NB4 (cell line): ENCODE measurements at regions not wholly inside any gene's neighbourhood (a gene's known extent, or its start where the extent isn't known, plus 50 kb on each side); places are given as distances from the start of the nearest gene placed in this dataset.

Source experiments
- MYC ChIP-seq: IDR thresholded peaks from 2 replicates; pipeline ENCODE4 v1.6.1; 2011; ENCODE audit warnings: low read depth, low read length
- POLR2A ChIP-seq: IDR thresholded peaks from 2 replicates; pipeline ENCODE4 v1.6.1; 2011; ENCODE audit warnings: mild to moderate bottlenecking; ENCODE audit not compliant: insufficient read length; ENCODE audit errors: extremely low read depth
- TF ChIP-seq, protein P1 (sequence below): IDR thresholded peaks from one replicate; pipeline ENCODE4 v1.5.1; 2012; ENCODE audit warnings: low read depth, low read length
- TF ChIP-seq, protein P2 (sequence below): IDR thresholded peaks from 2 replicates; pipeline ENCODE4 v1.6.1; 2011; ENCODE audit warnings: low read depth, low read length

DNA sequence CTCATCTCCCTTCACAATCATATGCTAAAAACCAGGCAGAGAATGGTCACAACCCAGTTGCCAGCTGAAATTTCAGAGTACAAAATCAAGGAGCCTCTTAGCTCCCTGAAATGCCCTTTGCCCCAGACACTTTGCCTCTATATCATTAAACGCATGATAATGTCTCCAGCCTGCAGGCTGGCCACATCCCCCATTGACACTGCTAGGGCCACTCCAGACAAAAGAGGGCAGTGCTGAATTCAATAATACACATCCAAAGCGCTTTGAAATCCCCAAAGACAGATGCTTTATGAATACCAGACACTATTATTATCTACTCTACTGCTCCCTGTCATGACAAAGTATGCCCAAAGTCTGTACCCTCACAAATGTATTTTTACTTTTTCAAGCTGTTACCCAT is 348.3 kb upstream of the POU3F2 start:
- TF ChIP-seq, protein P1, sequence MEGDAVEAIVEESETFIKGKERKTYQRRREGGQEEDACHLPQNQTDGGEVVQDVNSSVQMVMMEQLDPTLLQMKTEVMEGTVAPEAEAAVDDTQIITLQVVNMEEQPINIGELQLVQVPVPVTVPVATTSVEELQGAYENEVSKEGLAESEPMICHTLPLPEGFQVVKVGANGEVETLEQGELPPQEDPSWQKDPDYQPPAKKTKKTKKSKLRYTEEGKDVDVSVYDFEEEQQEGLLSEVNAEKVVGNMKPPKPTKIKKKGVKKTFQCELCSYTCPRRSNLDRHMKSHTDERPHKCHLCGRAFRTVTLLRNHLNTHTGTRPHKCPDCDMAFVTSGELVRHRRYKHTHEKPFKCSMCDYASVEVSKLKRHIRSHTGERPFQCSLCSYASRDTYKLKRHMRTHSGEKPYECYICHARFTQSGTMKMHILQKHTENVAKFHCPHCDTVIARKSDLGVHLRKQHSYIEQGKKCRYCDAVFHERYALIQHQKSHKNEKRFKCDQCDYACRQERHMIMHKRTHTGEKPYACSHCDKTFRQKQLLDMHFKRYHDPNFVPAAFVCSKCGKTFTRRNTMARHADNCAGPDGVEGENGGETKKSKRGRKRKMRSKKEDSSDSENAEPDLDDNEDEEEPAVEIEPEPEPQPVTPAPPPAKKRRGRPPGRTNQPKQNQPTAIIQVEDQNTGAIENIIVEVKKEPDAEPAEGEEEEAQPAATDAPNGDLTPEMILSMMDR, result no peak
- TF ChIP-seq POLR2A (no peak), MYC (no peak)
- TF ChIP-seq, protein P2, sequence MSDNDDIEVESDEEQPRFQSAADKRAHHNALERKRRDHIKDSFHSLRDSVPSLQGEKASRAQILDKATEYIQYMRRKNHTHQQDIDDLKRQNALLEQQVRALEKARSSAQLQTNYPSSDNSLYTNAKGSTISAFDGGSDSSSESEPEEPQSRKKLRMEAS, result no peak
